ENCODE measurements at regions not wholly inside any gene's neighbourhood (a gene's known extent, or its start where the extent isn't known, plus 50 kb on each side); places are given as distances from the start of the nearest gene placed in this dataset.

- Histone ChIP-seq H3K4me1 (ENCODE audit: low read length) (no peaks in the 10 kb centered on the region), H3K4me3 (ENCODE audit: low read length) (no peak overlapping the region), H3K9me2 (replicated peaks; ENCODE audit: insufficient read depth, low read length) (no peaks in the 10 kb centered on the region), H3K4me2 (ENCODE audit: low read depth, low read length, poor library complexity, severe bottlenecking) (no peak overlapping the region), H4K20me1 (ENCODE audit: insufficient read depth, low read depth, low read length) (no peaks in the 10 kb centered on the region), H3K9ac (ENCODE audit: low read length) (no peak overlapping the region), H3K79me2 (ENCODE audit: low read length) (no peaks in the 10 kb centered on the region), H2AFZ (ENCODE audit: low read length) (no peak overlapping the region), H3K27ac (ENCODE audit: low read length) (no peak overlapping the region), H3K36me3 (ENCODE audit: insufficient read depth, low read length) (no peaks in the 10 kb centered on the region), H3K9me3 (ENCODE audit: low read length) (no peaks in the 10 kb centered on the region), H3K27me3 (ENCODE audit: low read length) (no peaks in the 10 kb centered on the region)
- DNase-seq = no peak
These were observed 115.5 kb downstream of the ICOS start for GRCh38 chr2:204051984-204052556.

- H3K4me3 ChIP-seq (ENCODE audit: low read length) = no peak overlapping the region
- H3K9ac ChIP-seq (ENCODE audit: low read length) = no peak overlapping the region
- no peaks in the 10 kb centered on the region for H3K9me3 ChIP-seq (ENCODE audit: low read length)
- no peaks in the 10 kb centered on the region for H3K9me2 ChIP-seq (replicated peaks; ENCODE audit: insufficient read depth, low read length)
- H3K36me3 ChIP-seq (ENCODE audit: insufficient read depth, low read length) = no peaks in the 10 kb centered on the region
- no peaks in the 10 kb centered on the region for H3K27me3 ChIP-seq (ENCODE audit: low read length)
- no peaks in the 10 kb centered on the region for H3K4me1 ChIP-seq (ENCODE audit: low read length)
- no peak for DNase-seq
- no peak overlapping the region for H3K27ac ChIP-seq (ENCODE audit: low read length)
- H3K79me2 ChIP-seq (ENCODE audit: low read length) = no peaks in the 10 kb centered on the region
- no peak overlapping the region for H2AFZ ChIP-seq (ENCODE audit: low read length)
- H4K20me1 ChIP-seq (ENCODE audit: insufficient read depth, low read depth, low read length) = no peaks in the 10 kb centered on the region
- H3K4me2 ChIP-seq (ENCODE audit: low read depth, low read length, poor library complexity, severe bottlenecking) = no peak overlapping the region
These were observed 122.5 kb downstream of the ICOS start for GRCh38 chr2:204059016-204059415.

- Histone ChIP-seq H3K4me2 (ENCODE audit: low read depth, low read length, poor library complexity, severe bottlenecking) (no peak overlapping the region), H2AFZ (ENCODE audit: low read length) (no peak overlapping the region), H3K9me2 (replicated peaks; ENCODE audit: insufficient read depth, low read length) (no peaks in the 10 kb centered on the region), H4K20me1 (ENCODE audit: insufficient read depth, low read depth, low read length) (no peaks in the 10 kb centered on the region), H3K27me3 (ENCODE audit: low read length) (no peaks in the 10 kb centered on the region), H3K4me1 (ENCODE audit: low read length) (no peaks in the 10 kb centered on the region), H3K36me3 (ENCODE audit: insufficient read depth, low read length) (no peaks in the 10 kb centered on the region), H3K27ac (ENCODE audit: low read length) (no peak overlapping the region), H3K9me3 (ENCODE audit: low read length) (no peaks in the 10 kb centered on the region), H3K79me2 (ENCODE audit: low read length) (no peaks in the 10 kb centered on the region), H3K9ac (ENCODE audit: low read length) (no peak overlapping the region), H3K4me3 (ENCODE audit: low read length) (no peak overlapping the region)
- DNase-seq = no peak
These were observed 124.3 kb downstream of the ICOS start for GRCh38 chr2:204060841-204061240.

- Histone ChIP-seq H3K9me3 (ENCODE audit: low read length) (no peaks in the 10 kb centered on the region), H3K79me2 (ENCODE audit: low read length) (no peaks in the 10 kb centered on the region), H2AFZ (ENCODE audit: low read length) (no peak overlapping the region), H3K27me3 (ENCODE audit: low read length) (no peaks in the 10 kb centered on the region), H3K36me3 (ENCODE audit: insufficient read depth, low read length) (no peaks in the 10 kb centered on the region), H3K27ac (ENCODE audit: low read length) (no peak overlapping the region), H4K20me1 (ENCODE audit: insufficient read depth, low read depth, low read length) (no peaks in the 10 kb centered on the region), H3K9ac (ENCODE audit: low read length) (no peak overlapping the region), H3K4me2 (ENCODE audit: low read depth, low read length, poor library complexity, severe bottlenecking) (no peak overlapping the region), H3K9me2 (replicated peaks; ENCODE audit: insufficient read depth, low read length) (no peaks in the 10 kb centered on the region), H3K4me1 (ENCODE audit: low read length) (no peaks in the 10 kb centered on the region), H3K4me3 (ENCODE audit: low read length) (no peak overlapping the region)
- DNase-seq = no peak
These were observed 124.7 kb downstream of the ICOS start for GRCh38 chr2:204061241-204061640.

GRCh38 chr2:204064119-204064518, 127.6 kb downstream of the ICOS start:
- Histone ChIP-seq H2AFZ (ENCODE audit: low read length) (no peak overlapping the region), H3K9ac (ENCODE audit: low read length) (no peak overlapping the region)
- DNase-seq = no peak

GRCh38 chr2:204065566-204065965, 129.0 kb downstream of the ICOS start:
- H3K36me3 ChIP-seq (ENCODE audit: insufficient read depth, low read length) = no peaks in the 10 kb centered on the region
- H4K20me1 ChIP-seq (ENCODE audit: insufficient read depth, low read depth, low read length) = no peaks in the 10 kb centered on the region
- H3K9me3 ChIP-seq (ENCODE audit: low read length) = no peaks in the 10 kb centered on the region
- no peaks in the 10 kb centered on the region for H3K79me2 ChIP-seq (ENCODE audit: low read length)
- no peak overlapping the region for H3K4me2 ChIP-seq (ENCODE audit: low read depth, low read length, poor library complexity, severe bottlenecking)
- no peaks in the 10 kb centered on the region for H3K9me2 ChIP-seq (replicated peaks; ENCODE audit: insufficient read depth, low read length)
- H2AFZ ChIP-seq (ENCODE audit: low read length) = no peak overlapping the region
- H3K4me1 ChIP-seq (ENCODE audit: low read length) = no peaks in the 10 kb centered on the region
- no peak overlapping the region for H3K27ac ChIP-seq (ENCODE audit: low read length)
- H3K27me3 ChIP-seq (ENCODE audit: low read length) = 0 out of 2 replicates have a peak, but pooled peaks cover 3% of the 10 kb centered on the region
- H3K4me3 ChIP-seq (ENCODE audit: low read length) = no peak overlapping the region
- DNase-seq = no peak
- H3K9ac ChIP-seq (ENCODE audit: low read length) = no peak overlapping the region

More at GRCh38 chr2:204064119-204064518, 127.6 kb downstream of the ICOS start:
- Histone ChIP-seq H3K27me3 (ENCODE audit: low read length) (0 out of 2 replicates have a peak, but pooled peaks cover 3% of the 10 kb centered on the region), H3K9me2 (replicated peaks; ENCODE audit: insufficient read depth, low read length) (no peaks in the 10 kb centered on the region), H3K9me3 (ENCODE audit: low read length) (no peaks in the 10 kb centered on the region), H4K20me1 (ENCODE audit: insufficient read depth, low read depth, low read length) (no peaks in the 10 kb centered on the region), H3K4me3 (ENCODE audit: low read length) (no peak overlapping the region), H3K4me1 (ENCODE audit: low read length) (no peaks in the 10 kb centered on the region), H3K27ac (ENCODE audit: low read length) (no peak overlapping the region), H3K79me2 (ENCODE audit: low read length) (no peaks in the 10 kb centered on the region), H3K36me3 (ENCODE audit: insufficient read depth, low read length) (no peaks in the 10 kb centered on the region), H3K4me2 (ENCODE audit: low read depth, low read length, poor library complexity, severe bottlenecking) (no peak overlapping the region)

GRCh38 chr2:204066051-204066450, 129.5 kb downstream of the ICOS start:
- Histone ChIP-seq H3K36me3 (ENCODE audit: insufficient read depth, low read length) (no peaks in the 10 kb centered on the region), H3K79me2 (ENCODE audit: low read length) (no peaks in the 10 kb centered on the region), H3K27me3 (ENCODE audit: low read length) (0 out of 2 replicates have a peak, but pooled peaks cover 3% of the 10 kb centered on the region), H2AFZ (ENCODE audit: low read length) (no peak overlapping the region), H3K4me1 (ENCODE audit: low read length) (no peaks in the 10 kb centered on the region), H3K4me2 (ENCODE audit: low read depth, low read length, poor library complexity, severe bottlenecking) (no peak overlapping the region), H3K9me2 (replicated peaks; ENCODE audit: insufficient read depth, low read length) (no peaks in the 10 kb centered on the region), H4K20me1 (ENCODE audit: insufficient read depth, low read depth, low read length) (no peaks in the 10 kb centered on the region), H3K9ac (ENCODE audit: low read length) (no peak overlapping the region), H3K9me3 (ENCODE audit: low read length) (no peaks in the 10 kb centered on the region), H3K4me3 (ENCODE audit: low read length) (no peak overlapping the region), H3K27ac (ENCODE audit: low read length) (no peak overlapping the region)
- DNase-seq = no peak

- no peaks in the 10 kb centered on the region for H3K9me2 ChIP-seq (replicated peaks; ENCODE audit: insufficient read depth, low read length)
- no peak overlapping the region for H3K4me2 ChIP-seq (ENCODE audit: low read depth, low read length, poor library complexity, severe bottlenecking)
- no peak overlapping the region for H3K27ac ChIP-seq (ENCODE audit: low read length)
- H3K4me1 ChIP-seq (ENCODE audit: low read length) = no peaks in the 10 kb centered on the region
- no peaks in the 10 kb centered on the region for H3K9me3 ChIP-seq (ENCODE audit: low read length)
- H2AFZ ChIP-seq (ENCODE audit: low read length) = no peak overlapping the region
- H4K20me1 ChIP-seq (ENCODE audit: insufficient read depth, low read depth, low read length) = no peaks in the 10 kb centered on the region
- H3K4me3 ChIP-seq (ENCODE audit: low read length) = no peak overlapping the region
- no peaks in the 10 kb centered on the region for H3K36me3 ChIP-seq (ENCODE audit: insufficient read depth, low read length)
- DNase-seq = no peak
- H3K27me3 ChIP-seq (ENCODE audit: low read length) = 0 out of 2 replicates have a peak, but pooled peaks cover 3% of the 10 kb centered on the region
- H3K9ac ChIP-seq (ENCODE audit: low read length) = no peak overlapping the region
- no peaks in the 10 kb centered on the region for H3K79me2 ChIP-seq (ENCODE audit: low read length)
These were observed 133.2 kb downstream of the ICOS start for GRCh38 chr2:204069804-204070203.
